GM12872 (cell line): ENCODE measurements at regions not wholly inside any gene's neighbourhood (a gene's known extent, or its start where the extent isn't known, plus 50 kb on each side); places are given as distances from the start of the nearest gene placed in this dataset.

ENCODE experiments used
- CTCF ChIP-seq: IDR thresholded peaks from 3 replicates; pipeline ENCODE4 v1.5.1; 2011; ENCODE audit warnings: low read depth, mild to moderate bottlenecking, low read length, moderate library complexity; ENCODE audit not compliant: insufficient read depth

- TF ChIP-seq CTCF = no peak
Measured at GRCh38 chr3:113051787-113052186, 61.0 kb downstream of the GTPBP8 start.

GRCh38 chr3:113053169-113053568 lies 62.4 kb downstream of the GTPBP8 start:
- no peak for TF ChIP-seq CTCF

GRCh38 chr3:113054552-113054951 lies 63.8 kb downstream of the GTPBP8 start:
- no peak for TF ChIP-seq CTCF

- no peak for TF ChIP-seq CTCF
Measured at GRCh38 chr3:113055201-113055600, 64.4 kb downstream of the GTPBP8 start.

- TF ChIP-seq CTCF = no peak
Measured at GRCh38 chr3:113055961-113056360, 65.2 kb downstream of the GTPBP8 start.

- TF ChIP-seq CTCF = no peak
Measured at GRCh38 chr3:113057117-113057516, 66.3 kb downstream of the GTPBP8 start.

- no peak for TF ChIP-seq CTCF
Measured at GRCh38 chr3:113058188-113058587, 67.4 kb downstream of the GTPBP8 start.

- TF ChIP-seq CTCF = no peak
Measured at GRCh38 chr3:113062705-113063104, 71.9 kb downstream of the GTPBP8 start.
